ENCODE measurements at regions not wholly inside any gene's neighbourhood (a gene's known extent, or its start where the extent isn't known, plus 50 kb on each side); places are given as distances from the start of the nearest gene placed in this dataset.

DNA sequence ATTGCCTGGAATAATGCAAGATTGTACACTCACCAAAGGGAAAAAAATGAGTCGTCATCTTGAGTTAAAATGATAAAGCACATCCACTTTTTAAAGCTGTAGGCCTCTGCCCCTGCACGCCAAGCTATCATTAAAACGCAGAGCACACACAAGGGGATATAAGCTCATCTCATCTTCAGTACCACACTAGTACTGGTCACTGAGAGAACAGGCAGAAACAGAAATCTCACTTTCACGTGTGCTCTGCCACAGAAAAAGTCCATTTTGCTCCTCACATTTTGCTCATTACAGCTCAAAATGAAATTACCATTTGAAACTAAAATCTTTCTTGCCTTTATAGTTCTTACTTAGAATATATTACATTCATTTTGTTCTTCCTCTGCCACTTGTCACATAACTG lies 99.2 kb upstream of the SLC30A5 start:
- in situ Hi-C loops (cut with HindIII; ENCODE audit: extremely low pct_ligation_motif_present, low pct_unique_long_range_greater_than_20kb) (no loop called here), intact Hi-C loops (cut with micrococcal nuclease; ENCODE audit: unreplicated experiment) (no loop called here)
- no peak for TF ChIP-seq ZNF549 (CRISPR knock-in tag; IDR thresholded peaks at IDR 0.05)
- TF ChIP-seq, protein P1, sequence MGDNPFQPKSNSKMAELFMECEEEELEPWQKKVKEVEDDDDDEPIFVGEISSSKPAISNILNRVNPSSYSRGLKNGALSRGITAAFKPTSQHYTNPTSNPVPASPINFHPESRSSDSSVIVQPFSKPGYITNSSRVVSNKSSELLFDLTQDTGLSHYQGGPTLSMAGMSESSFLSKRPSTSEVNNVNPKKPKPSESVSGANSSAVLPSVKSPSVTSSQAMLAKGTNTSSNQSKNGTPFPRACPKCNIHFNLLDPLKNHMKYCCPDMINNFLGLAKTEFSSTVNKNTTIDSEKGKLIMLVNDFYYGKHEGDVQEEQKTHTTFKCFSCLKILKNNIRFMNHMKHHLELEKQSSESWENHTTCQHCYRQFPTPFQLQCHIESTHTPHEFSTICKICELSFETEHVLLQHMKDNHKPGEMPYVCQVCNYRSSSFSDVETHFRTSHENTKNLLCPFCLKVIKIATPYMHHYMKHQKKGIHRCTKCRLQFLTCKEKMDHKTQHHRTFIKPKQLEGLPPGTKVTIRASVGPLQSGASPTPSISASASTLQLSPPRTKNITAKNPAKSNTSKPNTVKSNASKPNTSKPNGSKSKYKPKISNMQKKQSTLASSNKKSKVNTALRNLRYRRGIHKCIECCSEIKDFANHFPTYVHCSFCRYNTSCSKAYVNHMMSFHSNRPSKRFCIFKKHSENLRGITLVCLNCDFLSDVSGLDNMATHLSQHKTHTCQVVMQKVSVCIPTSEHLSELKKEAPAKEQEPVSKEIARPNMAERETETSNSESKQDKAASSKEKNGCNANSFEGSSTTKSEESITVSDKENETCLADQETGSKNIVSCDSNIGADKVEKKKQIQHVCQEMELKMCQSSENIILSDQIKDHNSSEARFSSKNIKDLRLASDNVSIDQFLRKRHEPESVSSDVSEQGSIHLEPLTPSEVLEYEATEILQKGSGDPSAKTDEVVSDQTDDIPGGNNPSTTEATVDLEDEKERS (CRISPR knock-in tag; IDR thresholded peaks at IDR 0.05) = no peak
- TF ChIP-seq, protein P2, sequence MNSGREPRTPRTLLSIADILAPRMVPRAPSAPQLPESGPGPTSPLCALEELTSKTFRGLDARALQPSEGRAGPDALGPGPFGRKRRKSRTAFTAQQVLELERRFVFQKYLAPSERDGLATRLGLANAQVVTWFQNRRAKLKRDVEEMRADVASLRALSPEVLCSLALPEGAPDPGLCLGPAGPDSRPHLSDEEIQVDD (CRISPR knock-in tag; IDR thresholded peaks at IDR 0.05; ENCODE audit: borderline replicate concordance) = no peak
- TF ChIP-seq GTF3A (CRISPR knock-in tag; conservative IDR thresholded peaks at IDR 0.05) = no peak
- no peak for TF ChIP-seq SMYD3 (CRISPR knock-in tag; IDR thresholded peaks at IDR 0.05)
- no peak for TF ChIP-seq ZFAT (CRISPR knock-in tag; conservative IDR thresholded peaks at IDR 0.05)
- TF ChIP-seq KDM5B (CRISPR knock-in tag; IDR thresholded peaks at IDR 0.05; ENCODE audit: borderline replicate concordance) = no peak
- no peak for TF ChIP-seq ZBTB42 (CRISPR knock-in tag; IDR thresholded peaks at IDR 0.05)
- TF ChIP-seq, protein P3, sequence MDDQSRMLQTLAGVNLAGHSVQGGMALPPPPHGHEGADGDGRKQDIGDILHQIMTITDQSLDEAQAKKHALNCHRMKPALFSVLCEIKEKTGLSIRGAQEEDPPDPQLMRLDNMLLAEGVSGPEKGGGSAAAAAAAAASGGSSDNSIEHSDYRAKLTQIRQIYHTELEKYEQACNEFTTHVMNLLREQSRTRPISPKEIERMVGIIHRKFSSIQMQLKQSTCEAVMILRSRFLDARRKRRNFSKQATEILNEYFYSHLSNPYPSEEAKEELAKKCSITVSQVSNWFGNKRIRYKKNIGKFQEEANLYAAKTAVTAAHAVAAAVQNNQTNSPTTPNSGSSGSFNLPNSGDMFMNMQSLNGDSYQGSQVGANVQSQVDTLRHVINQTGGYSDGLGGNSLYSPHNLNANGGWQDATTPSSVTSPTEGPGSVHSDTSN (CRISPR knock-in tag; IDR thresholded peaks at IDR 0.05; ENCODE audit: borderline replicate concordance) = no peak
- no peak for TF ChIP-seq ZMAT3 (CRISPR knock-in tag; conservative IDR thresholded peaks at IDR 0.05)
- TF ChIP-seq KDM3A (CRISPR knock-in tag; IDR thresholded peaks at IDR 0.05; ENCODE audit: low read depth) = no peak
- TF ChIP-seq RXRA (CRISPR knock-in tag; IDR thresholded peaks at IDR 0.05) = no peak
- no peak for TF ChIP-seq ZFP36L2 (CRISPR knock-in tag; IDR thresholded peaks at IDR 0.05)
- no peak for TF ChIP-seq ZNF850 (CRISPR knock-in tag; conservative IDR thresholded peaks at IDR 0.05)
- TF ChIP-seq, protein P4, sequence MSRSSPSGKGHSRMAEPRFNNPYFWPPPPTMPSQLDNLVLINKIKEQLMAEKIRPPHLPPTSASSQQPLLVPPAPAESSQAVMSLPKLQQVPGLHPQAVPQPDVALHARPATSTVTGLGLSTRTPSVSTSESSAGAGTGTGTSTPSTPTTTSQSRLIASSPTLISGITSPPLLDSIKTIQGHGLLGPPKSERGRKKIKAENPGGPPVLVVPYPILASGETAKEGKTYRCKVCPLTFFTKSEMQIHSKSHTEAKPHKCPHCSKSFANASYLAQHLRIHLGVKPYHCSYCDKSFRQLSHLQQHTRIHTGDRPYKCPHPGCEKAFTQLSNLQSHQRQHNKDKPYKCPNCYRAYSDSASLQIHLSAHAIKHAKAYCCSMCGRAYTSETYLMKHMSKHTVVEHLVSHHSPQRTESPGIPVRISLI (CRISPR knock-in tag; IDR thresholded peaks at IDR 0.05; ENCODE audit: borderline replicate concordance) = no peak
- FAIRE-seq = no peak
- Histone ChIP-seq H3K27ac (ENCODE audit: extremely low read length, insufficient read depth, low read length) (no peak overlapping the region), H3K9me3 (ENCODE audit: low read length) (no peaks in the 10 kb centered on the region), H3K4me3 (replicated peaks in 1 of 3; ENCODE audit: insufficient read depth in 1 of 3, low read depth in 2 of 3, low read length in 3 of 3) (no peak overlapping the region), H3K36me3 (replicated peaks in 1 of 2; ENCODE audit: control insufficient read depth in 1 of 2, insufficient read depth in 2 of 2, low read length in 2 of 2) (no peaks in the 10 kb centered on the region), H2AFZ (ENCODE audit: low read length) (no peak overlapping the region), H3K4me1 (ENCODE audit: insufficient read depth, low read length) (no peaks in the 10 kb centered on the region), H3K4me2 (ENCODE audit: low read depth, low read length) (no peak overlapping the region), H3K79me2 (ENCODE audit: insufficient read depth, low read length) (no peaks in the 10 kb centered on the region), H3K27me3 (ENCODE audit: control insufficient read depth in 1 of 2, insufficient read depth in 2 of 2, low read length in 2 of 2) (0 out of 5 replicates have a peak, but pooled peaks cover 0 to 10% of the 10 kb centered on the region in 2 experiments), H4K20me1 (ENCODE audit: insufficient read depth, low read length) (no peaks in the 10 kb centered on the region), H3K9ac (ENCODE audit: insufficient read depth, low read depth, low read length) (no peak overlapping the region)
- no TSS peak for BruUV-seq (replicated peaks)
- ChIA-PET POLR2A (no interaction called here), CTCF (ENCODE audit: low intra/inter-chr PET ratio, low total read pairs) (no interaction called here)
- no peak for ATAC-seq
- DNase-seq (ENCODE audit: low spot score) = no peak
- WGBS (ENCODE audit: low lambda C conversion rate) = 18% methylated on average over 4 of the region's 4 CpGs

Measured in HepG2 (cell line).